H7 (cell line): ENCODE measurements at regions not wholly inside any gene's neighbourhood (a gene's known extent, or its start where the extent isn't known, plus 50 kb on each side); places are given as distances from the start of the nearest gene placed in this dataset.
"Not testable (repeated sequence)": the region's sequence is repeated elsewhere in the genome, so short reads cannot be mapped to it uniquely, and the experiment has no call there.

Experiments
- DNase-seq: peaks from one replicate; pipeline ENCODE4 v3.0.0; 2012
- H3K27me3 ChIP-seq: 2 replicates; pipeline ENCODE4 v1.6.0; 2011; ENCODE audit warnings: mild to moderate bottlenecking, low read length; ENCODE audit not compliant: control insufficient read depth, insufficient read depth
- H3K36me3 ChIP-seq: replicated peaks from 2 replicates; pipeline ENCODE4 v1.5.1; 2011; ENCODE audit warnings: low read length; ENCODE audit not compliant: control insufficient read depth, insufficient read depth
- H3K4me3 ChIP-seq: 2 replicates; pipeline ENCODE4 v1.5.1; 2011; ENCODE audit warnings: low read depth, mild to moderate bottlenecking, control low read depth, low read length, moderate library complexity; ENCODE audit not compliant: insufficient read depth

DNA sequence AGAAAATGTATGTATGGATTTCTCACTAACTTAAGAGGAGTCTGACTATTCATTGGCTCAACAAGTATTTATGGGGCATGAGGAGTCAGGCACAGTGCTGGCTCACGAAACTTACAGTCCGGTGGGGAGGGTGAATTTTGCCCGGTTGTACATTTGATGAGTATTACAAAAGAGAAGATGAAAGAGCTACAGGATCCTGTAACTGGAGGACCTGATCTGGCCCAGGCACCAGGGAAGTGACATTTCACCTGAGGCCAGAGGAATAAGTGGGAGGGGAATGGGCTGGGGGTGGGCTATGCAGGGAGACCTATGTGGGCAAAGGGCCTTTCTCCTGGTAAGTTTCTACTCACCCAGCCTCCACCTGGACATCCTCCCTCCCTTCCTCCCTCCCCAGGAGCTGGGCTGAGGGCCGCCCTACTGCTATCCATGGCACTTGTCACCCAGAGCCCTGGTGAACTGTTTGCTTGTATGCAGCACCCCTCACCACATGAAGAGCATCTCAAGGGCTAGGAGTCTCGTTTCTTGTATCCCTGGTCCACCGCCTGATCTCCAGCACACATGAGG is 101.1 kb upstream of the ZNF438 start:
- peaks cover 2% of the 10 kb centered on the region; the same call in 1 of the 2 replicates for H3K27me3 ChIP-seq
- no peak overlapping the region for H3K4me3 ChIP-seq
- no peaks in the 10 kb centered on the region for H3K36me3 ChIP-seq
- DNase-seq: no peak

DNA sequence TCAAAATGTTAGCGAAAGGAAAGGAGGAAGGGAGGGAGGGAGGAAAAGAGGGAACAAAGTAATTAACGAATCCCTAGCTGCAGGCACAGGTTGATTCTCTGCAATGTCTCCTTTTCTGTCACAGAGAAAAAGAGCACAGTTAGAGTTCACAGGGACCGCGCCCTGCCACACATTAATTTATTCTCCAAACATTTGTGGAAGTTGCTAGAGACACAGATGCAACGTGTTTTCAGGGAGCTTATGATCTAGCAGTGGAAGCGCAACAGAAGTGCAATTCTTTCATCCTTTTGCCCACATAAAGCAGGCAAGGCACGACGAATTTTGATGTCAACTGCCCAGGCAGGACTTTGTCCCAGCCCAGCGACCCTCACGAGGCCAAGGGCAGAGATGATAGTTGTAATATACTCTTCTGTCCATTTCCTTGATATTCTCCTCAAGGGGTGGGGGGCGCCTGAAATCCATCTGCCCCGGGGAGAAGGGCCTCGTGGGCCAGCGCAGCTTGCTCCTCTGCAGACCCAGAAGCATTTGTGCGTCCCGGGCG is 101.7 kb upstream of the ZNF438 start:
- peak overlapping the region; percentile 30 for H3K4me3 ChIP-seq
- peaks cover 2% of the 10 kb centered on the region; the same call in 1 of the 2 replicates for H3K27me3 ChIP-seq
- no peak for DNase-seq
- H3K36me3 ChIP-seq: no peaks in the 10 kb centered on the region

DNA sequence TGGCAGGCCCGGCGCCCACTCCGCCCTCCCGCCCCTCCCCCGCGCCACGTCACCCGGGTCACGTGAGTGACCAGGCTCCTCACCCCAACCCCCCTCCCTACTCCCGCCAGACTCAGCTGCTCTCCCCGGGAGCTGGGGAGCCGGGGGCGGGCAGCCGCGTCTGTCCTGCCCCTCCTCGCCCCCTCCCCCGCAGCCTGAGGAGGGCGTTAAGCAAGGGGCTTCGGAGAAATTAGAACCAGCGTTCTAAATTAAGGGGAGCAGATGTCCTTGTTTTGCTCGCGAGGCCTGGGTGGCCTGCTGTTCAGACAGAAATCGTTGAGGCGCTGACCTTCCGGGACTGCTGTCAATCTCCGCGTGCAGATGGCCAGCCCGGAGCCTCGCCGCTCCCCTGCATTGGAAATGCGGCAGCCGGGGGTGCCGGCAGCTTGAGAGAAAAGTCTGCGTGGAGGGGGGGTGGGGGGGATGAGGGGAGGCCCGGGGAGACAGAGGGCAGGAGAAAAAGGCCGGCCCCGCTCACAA is 102.2 kb upstream of the ZNF438 start:
- peaks cover 2% of the 10 kb centered on the region; the same call in 1 of the 2 replicates for H3K27me3 ChIP-seq
- peak overlapping the region; percentile 44 for H3K4me3 ChIP-seq
- DNase-seq: peak; percentile 90
- no peaks in the 10 kb centered on the region for H3K36me3 ChIP-seq

DNA sequence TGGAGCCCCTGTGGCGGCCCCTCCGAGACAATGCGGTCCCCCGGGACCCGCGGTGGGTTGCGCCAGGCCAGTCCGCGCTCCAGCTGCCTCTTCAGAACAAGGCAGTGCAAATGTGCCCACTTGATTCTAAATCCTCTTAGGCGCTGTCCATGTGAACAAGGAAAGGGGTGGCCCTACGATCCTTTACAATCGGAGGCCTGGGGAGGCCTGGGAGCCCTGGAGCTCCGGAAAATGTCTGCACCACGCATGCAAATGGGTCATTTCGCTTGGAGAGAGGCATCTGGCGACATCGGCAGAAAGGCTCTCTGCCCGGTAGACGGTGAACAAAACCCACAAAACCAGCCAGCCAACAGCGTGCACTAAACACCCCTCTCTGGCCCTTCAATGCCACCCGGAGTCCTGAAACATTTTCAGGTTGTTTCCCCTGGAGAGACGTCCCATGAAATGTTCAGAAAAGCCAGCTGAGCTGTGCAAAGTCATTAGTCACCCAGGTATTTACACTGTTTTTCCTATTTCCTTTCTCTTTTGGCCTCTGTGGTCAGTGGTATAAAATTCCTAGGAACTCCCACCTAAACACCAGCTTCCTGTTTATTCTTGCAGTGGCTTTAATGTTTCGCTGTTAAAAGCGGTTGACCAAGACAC is 102.8 kb upstream of the ZNF438 start:
- Histone ChIP-seq H3K27me3 (peaks cover 2% of the 10 kb centered on the region; the same call in 1 of the 2 replicates), H3K36me3 (no peaks in the 10 kb centered on the region), H3K4me3 (peak overlapping the region; percentile 44)
- no peak for DNase-seq

DNA sequence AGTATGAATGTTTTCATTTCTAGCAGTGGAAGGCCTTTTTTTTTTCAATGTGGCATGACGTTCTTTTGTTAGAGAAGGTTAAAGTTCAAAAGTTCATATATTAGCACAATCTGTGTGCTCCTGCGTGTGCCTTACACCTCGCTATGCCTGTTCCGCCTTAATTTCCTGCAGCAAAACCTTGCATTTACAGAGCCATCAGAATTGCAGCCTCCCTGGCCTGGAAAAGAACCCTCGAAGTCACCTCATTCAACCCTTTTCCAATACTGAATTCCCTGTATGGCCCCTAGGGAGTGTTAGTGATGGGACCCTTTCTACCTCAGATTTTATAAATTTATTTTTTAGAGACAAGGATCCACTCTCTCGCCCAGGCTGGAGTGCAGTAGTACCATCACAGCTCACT is 103.5 kb upstream of the ZNF438 start:
- H3K36me3 ChIP-seq: no peaks in the 10 kb centered on the region
- no peak overlapping the region for H3K4me3 ChIP-seq
- peaks cover 2% of the 10 kb centered on the region; the same call in 1 of the 2 replicates for H3K27me3 ChIP-seq
- peak; percentile 12 for DNase-seq

DNA sequence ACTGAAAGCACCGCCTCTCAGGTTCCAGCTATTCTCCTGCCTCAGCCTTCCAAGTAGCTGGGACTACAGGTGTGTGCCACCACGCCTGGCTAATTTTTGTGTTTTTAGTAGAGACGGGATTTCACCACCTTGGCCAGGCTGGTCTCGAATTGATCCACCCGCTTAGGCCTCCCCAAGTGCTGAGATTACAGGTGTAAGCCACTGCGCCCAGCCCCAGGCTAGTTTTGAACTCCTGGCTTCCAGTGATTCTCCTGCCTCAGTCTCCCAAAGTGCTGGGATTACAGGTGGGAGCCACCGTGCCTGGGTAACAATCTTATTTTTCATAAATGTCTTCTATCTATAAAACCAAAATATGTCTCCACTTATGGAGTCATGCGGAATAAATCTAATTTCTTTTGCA is 104.1 kb upstream of the ZNF438 start:
- not testable (repeated sequence) for H3K36me3 ChIP-seq, H3K27me3 ChIP-seq, DNase-seq, H3K4me3 ChIP-seq

DNA sequence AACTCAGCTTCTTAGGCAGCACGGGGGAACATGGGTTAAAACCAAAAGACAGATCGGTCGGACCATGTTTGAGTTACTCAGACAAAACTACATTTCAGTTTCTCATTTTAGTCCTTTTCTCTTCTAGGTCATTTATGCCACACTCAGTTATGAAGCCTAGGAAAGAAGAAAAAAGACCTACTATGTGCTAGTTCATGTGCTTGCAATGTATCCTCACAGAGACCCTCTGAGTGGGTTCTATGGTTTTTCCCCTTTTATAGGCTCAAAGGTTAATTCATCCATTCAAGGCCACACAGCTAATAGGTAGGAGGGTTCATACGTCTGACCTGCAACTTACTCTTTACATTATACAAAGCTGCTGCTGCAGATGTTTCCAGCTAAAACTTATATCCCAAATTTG is 104.7 kb upstream of the ZNF438 start:
- no peaks in the 10 kb centered on the region for H3K36me3 ChIP-seq
- H3K27me3 ChIP-seq: peaks cover 2% of the 10 kb centered on the region; the same call in 1 of the 2 replicates
- no peak overlapping the region for H3K4me3 ChIP-seq
- no peak for DNase-seq

DNA sequence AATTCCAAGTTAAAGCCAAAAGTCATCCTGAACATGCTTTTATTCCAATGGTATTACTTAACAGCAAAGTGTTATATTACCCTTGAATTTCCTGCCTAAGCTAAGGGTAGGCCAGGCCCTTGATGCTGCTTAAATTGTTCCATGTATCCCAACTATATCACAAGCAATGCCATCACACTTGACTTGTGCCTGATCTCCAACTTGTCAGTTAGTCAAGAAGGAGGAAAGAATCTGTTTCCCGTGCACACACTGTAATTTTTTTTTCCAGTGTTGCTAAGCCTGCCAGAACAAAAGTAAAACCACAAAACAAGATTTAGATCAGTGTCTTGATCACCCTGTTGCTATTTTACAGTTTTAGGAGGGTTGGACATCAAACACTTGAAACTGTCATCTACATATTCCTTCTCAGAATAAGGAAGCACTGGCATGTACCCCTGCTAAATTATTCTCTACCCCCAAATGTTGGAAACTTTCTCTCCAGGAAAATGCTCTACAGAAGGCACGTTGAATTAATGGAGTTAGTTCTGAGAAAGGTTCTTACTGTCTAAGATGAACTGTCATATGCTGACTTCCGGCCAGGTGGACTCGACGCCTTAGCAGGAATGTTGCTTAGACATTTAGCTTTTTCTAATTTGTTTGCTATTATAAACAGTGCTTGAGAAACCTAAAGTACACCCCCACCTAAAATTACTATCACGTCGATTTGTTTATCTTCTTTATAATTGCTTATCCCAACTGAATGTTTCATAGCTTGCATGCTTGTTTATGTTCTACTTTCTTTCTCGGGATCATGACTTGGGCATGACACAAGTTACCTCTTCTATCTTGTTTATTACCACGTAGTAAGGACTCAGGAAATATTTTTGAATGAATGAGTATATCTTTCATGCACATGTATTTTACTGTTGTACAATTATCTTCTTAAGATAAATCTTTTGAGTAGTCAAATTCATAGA is 105.5 kb upstream of the ZNF438 start:
- no peaks in the 10 kb centered on the region for H3K36me3 ChIP-seq
- H3K27me3 ChIP-seq: peaks cover 2% of the 10 kb centered on the region; the same call in 1 of the 2 replicates
- no peak overlapping the region for H3K4me3 ChIP-seq
- DNase-seq: no peak

DNA sequence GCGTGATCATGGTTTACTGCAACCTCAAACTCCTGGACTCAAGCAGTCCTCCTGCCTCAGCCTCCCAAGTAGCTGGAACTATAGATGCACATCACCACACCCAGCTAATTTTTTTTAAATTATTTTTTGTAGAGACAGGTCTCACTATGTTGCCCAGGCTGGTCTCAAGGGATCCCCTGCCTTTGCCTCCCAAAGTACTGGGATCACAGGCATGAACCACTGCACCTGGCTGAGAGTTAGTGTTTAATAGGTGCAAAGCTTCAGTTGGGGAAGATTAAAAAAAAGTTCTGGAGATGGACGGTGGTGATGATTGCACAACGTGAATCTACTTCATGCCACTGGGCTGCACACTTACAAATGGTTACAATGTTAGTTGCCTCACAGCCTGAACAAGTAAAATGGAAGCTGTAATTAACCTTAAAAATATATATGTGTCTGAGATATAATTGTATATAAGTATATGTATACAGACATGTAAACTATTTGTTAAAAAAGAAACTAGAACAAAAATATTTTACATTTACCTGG is 106.4 kb upstream of the ZNF438 start:
- DNase-seq: no peak
- Histone ChIP-seq H3K27me3 (peaks cover 2% of the 10 kb centered on the region; the same call in 1 of the 2 replicates), H3K36me3 (no peaks in the 10 kb centered on the region), H3K4me3 (no peak overlapping the region)

DNA sequence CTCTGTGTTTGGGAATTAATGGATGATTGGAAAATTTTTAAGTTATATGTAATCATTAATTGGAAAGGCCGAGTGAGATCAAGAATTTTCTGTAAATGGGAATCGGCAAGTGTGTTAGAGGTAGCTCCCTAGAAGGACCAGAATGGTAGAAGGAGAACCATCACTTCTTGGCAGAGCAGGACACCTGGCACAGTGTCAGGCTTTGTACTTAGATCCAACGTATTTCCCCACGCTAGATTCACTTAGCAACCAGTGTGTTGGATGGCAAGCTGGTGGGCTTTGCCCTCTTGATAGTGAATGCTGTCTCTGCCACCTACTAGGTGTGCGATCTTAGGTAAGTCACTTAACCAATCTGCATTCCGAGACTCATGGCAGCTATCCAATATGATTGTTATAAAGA is 107.8 kb upstream of the ZNF438 start:
- DNase-seq: no peak
- Histone ChIP-seq H3K27me3 (no peaks in the 10 kb centered on the region), H3K4me3 (no peak overlapping the region), H3K36me3 (no peaks in the 10 kb centered on the region)

DNA sequence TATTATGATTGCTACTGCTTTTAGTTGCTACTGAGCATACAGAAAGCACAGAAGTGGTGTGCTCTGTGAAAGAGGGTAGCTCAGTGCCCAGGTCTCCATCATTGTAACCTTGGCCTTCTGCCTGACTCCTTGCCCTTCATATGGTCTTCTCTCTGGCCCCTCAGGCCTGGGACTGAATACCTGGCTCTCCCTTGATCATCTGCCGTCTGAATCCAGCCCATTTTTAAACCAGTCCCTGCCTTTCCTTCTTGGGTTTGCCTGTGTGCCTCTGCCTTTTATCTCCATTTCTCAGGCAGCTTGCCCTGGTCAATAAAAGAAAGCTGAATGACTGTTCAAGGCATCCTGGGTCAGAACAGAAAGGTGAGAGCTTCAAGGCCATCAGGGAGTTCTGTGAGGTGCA is 109.1 kb upstream of the ZNF438 start:
- Histone ChIP-seq H3K36me3 (no peaks in the 10 kb centered on the region), H3K4me3 (no peak overlapping the region), H3K27me3 (no peaks in the 10 kb centered on the region)
- no peak for DNase-seq

DNA sequence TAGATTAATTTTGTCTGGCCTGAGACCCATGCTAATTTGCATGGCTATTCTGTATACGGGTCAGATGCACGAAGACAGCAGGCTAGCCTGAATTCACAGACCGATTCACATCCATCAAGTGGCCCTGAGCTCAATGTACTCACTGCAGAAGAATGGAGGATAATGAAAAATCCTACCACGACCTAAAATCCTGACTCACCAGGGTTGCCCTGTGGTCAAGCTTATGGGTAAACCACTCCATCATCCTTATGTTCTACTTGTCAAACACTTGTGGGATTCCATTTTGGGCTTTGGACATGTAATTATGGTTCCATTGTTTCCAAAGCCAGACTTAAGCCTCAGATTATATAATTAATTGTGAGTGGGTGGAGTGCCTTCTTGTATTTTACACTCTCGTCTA is 110.4 kb upstream of the ZNF438 start:
- H3K36me3 ChIP-seq: no peaks in the 10 kb centered on the region
- no peak overlapping the region for H3K4me3 ChIP-seq
- H3K27me3 ChIP-seq: no peaks in the 10 kb centered on the region
- no peak for DNase-seq

DNA sequence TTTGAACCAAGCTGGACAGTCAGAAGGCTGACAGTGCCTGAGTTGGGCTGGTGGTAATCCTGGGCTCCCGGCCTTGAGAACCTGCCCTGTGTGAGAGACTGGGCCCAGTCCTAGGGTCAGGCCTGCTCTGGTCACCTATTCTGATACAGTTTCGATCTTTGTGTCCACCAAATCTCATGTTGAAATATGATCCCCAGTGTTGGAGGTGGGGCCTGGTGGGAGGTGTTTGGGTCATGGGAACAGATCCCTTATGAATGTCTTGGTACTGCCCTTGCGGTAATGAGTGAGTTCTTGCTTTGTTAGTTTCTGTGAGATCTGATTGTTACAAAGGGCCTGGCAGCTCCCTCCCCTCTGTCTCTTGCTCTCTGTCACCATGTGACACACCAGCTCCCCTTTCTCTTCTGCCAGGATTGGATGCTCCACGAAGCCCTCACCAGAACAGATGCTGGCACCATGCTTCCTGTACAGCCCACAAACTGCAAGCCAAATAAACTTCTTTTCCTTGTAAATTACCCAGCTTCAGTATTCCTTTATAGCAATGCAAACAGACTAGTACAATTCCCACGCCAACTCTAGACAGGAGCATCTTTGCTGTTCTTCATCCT is 111.8 kb upstream of the ZNF438 start:
- no peaks in the 10 kb centered on the region for H3K36me3 ChIP-seq
- no peak for DNase-seq
- no peak overlapping the region for H3K4me3 ChIP-seq
- no peaks in the 10 kb centered on the region for H3K27me3 ChIP-seq

DNA sequence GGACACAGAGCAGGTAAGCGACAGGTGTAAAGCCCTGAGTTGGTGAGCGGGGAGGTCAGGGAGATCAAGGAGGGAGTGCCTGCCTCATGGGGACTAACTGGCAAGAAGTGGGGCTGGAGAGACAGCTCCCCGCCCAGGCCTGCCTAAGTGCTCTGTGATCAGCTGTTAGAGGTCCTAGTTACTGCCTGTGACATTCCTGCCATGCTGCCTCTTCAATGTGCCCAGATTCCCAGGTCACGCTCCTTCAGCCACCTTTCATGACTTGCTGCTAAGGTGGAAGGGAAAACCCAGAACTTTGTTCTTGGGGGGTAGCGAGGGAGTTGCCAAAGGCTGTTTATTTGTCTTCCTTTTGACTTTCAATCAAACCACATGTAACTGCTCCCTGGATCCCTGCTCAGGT is 114.3 kb upstream of the ZNF438 start:
- Histone ChIP-seq H3K36me3 (no peaks in the 10 kb centered on the region), H3K4me3 (no peak overlapping the region), H3K27me3 (no peaks in the 10 kb centered on the region)
- no peak for DNase-seq
